Activated T-cell treated with anti-CD3 and anti-CD28 coated beads for 24 hours (primary cell): ENCODE measurements at regions not wholly inside any gene's neighbourhood (a gene's known extent, or its start where the extent isn't known, plus 50 kb on each side); places are given as distances from the start of the nearest gene placed in this dataset.

ENCODE experiments used
- DNase-seq: peaks from one replicate; pipeline ENCODE4 v3.0.0-alpha.2; 2020; ENCODE audit warnings: low read depth

DNA sequence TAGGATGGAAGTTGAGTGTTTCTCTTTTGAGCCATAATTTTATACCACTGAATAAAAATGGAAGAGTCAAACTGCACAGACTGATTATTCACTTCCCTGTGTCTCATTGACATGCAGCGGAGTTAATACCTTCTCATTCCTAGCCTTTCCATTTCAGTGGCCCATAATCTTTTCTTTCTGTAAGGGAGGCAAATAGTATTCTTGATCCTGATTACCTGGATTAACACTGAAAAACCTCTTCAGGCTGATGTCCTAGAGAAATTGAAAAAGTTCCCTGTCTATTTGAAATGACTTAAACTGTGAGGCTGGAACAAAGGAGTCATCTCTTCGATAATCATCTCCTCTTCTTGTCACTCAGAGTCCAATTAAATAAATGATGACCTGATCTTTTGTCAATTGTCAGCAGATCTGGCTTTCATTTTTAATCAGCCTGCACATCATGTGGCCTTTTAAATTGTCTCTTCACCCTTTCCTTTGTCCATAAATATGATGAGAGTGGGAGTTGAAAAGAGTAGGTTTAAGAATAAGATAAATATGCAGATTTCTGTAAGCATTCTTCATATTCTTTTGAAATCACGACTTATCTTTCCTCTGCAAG lies 713.0 kb downstream of the EPM2A start:
- DNase-seq, result no peak

DNA sequence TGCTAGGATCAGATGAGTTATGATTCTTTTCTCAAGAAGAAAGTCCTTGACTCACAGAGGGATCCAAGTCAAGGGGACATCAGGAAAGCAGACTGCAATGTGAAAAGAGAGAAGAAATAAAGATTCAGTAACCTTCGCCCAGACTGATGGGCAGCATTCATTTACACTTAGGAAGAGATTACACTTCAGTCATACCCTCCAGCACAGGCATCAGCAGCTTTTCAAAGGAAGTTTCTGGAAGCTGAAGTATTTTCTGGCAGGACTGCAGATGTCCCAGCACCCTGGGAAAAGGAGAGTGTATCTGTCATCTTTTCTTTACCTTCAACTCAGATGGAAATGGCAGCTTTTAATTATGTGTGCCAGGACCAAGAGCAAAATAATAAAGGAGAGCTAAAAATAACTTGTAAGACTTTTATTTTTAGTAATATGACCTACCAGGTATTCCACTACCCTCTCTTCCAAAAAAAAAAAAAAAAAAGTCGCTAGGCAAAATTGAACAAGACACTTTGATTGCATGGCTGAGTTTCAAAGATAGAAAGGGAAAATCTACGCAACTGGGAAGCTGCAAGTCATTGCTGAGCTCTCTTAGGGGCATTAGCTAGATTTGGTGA lies 712.1 kb downstream of the EPM2A start:
- no peak for DNase-seq

DNA sequence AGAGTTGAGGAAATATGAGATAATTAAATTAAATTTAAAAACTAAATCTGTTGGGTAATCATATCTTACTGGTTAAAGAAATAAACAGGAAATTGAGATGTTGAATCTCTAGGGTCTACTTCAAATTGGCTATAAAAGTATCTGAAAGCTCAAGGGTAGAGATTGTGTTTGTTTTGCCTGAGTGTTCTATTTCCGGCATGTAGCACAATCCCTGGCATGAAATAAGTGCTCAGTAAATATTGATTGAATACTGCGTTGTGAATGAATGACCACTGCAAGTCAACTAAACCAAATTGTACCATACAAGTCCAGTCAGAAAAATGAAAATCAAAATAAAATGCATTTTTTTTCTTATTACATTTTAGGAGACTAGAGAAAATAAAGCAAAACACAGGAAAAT lies 709.8 kb downstream of the EPM2A start:
- DNase-seq, result no peak

DNA sequence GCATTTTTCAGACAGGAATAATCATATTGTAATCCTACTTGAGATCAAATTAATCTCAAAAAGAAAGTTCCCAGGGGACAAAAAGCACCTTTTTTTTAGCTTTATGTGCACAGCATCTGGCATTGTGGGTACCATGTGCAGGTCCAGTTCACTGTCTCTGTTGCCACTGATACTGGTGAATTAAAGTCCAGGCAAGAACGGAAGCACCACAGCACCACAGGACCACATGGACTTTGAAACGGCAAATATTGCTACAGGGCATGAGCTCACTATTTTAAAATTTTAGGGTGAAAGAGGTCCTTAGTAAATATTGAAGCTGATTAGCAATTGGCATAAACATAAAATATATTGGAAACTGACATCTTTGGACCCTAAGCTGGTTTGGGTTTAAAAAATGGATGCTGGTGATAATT lies 709.0 kb downstream of the EPM2A start:
- no peak for DNase-seq

DNA sequence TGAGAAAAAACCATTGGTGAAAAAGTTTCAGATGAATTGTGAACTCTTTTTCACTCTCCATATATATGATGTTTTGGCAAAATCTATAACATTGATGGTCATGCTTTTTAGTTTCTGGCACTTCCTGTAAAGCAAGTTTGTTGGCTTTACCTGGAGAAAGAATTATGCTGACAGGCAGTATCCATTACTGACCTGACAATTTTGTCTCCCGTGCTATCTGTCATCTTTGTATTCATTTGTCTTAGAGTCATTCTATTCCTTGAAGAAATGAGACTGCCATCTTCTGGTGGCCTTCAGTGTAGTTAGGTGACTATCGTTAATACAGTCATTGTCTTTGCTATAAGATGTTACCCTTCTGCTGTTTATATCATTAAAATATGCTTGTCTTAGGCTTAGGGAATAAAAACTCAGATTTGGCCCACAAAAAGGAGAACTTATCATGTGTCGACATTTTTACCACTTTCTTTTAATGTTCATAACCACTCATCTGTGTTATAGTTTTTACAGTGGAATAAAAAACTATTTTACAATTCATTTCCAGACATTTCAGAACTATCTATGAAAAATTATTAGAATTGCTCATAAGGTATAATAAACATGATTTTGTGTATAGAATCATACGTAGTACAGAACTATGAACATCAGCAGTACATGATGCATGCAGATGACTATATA lies 707.0 kb downstream of the EPM2A start:
- no peak for DNase-seq

DNA sequence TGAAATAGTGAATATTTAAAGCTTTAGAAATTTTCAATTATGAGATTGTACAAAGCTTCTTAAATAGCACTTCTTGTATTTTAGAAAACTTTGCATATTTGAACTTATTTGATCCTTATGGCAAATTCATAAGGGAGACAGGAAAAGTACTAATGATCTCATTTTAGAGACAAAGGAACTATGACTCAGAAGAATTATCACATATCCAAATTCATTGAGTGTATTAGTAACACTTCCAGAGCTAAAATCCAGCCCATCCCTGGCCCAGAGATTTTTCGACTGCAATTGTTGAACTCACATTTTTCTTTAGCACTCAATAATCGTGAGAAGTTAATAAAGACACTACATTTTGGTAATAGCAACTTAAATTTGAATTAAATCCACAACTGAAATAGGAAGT lies 704.3 kb downstream of the EPM2A start:
- no peak for DNase-seq

DNA sequence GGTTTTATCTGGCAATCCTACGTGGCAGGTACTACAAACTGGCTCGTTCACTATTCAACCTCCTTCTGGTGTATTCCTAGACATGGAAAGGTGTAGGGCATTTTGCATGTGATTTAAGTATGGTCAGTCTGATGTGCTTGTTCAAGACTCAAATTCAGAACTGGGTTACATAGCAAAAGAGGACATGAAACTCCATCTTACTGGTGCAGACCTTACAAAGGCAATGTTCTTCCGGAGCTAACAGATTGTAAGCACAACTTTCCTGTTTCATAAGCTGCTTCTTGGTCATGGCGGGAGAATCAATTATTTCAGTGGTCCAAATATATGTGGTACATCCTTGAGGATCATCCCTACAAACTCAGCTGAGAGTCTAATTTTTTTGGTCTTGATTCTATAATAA lies 703.4 kb downstream of the EPM2A start:
- no peak for DNase-seq

DNA sequence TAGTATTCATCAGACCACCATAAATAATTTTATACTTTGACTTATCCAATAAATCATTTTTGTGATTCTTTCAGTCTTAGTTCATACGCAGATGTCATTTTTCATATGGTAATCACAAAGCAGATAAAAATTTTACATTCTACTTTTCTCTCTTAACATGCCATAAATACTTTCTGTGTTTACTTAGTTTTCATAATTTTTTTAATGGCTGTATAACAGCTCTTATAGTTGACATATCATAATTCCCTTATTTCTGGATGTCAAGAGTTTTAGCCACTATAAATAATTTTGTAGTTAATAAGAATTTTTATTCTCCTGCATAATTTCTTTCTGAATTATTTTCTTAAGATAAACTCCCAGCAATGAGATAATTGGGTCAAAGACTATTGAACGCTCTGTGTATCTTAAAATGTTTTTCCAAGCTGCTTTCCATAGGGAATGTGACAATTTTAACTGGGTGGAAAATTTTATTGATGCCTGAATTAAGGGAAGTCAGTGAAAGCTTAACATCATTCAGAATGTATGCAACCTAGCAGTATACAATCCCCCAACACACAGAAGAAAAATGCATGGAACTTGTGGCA lies 702.7 kb downstream of the EPM2A start:
- no peak for DNase-seq

DNA sequence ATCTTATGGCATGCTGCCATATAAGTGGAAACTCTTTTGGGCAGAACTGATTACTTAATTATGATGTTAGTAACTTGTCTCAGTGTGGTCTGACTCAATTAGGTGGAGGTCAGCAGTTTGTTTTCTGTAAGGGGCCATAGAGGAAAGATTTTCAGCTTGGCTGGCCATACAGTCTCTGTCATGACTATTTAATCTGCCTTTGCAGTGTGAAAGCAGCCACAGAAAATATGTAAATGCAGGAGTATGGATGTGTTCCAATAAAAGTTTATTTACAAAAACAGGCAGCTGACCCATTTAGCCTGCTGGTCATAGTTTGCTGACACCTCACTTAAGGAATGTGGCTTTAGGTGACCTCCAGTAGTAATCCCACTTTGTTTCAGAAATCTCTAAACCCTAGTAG lies 700.7 kb downstream of the EPM2A start:
- DNase-seq, result no peak

DNA sequence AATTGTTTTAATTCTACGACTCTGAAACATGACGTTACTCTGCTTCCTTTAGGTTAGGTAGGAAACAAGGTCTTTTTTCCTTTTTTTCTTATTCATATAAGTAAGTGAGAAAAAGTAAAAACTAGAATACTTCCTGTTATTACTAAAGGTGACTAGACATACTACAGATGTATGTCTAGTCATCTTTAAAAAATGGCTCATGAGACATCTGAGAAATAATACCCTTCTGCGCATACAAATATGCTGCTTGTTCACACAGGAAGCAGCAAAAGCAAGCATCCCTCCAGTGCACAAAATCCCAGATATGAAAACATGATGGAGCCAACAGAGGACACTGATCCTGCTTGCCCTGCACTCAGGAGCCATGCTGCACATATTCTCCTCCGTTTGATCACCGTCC lies 699.1 kb downstream of the EPM2A start:
- DNase-seq, result no peak

DNA sequence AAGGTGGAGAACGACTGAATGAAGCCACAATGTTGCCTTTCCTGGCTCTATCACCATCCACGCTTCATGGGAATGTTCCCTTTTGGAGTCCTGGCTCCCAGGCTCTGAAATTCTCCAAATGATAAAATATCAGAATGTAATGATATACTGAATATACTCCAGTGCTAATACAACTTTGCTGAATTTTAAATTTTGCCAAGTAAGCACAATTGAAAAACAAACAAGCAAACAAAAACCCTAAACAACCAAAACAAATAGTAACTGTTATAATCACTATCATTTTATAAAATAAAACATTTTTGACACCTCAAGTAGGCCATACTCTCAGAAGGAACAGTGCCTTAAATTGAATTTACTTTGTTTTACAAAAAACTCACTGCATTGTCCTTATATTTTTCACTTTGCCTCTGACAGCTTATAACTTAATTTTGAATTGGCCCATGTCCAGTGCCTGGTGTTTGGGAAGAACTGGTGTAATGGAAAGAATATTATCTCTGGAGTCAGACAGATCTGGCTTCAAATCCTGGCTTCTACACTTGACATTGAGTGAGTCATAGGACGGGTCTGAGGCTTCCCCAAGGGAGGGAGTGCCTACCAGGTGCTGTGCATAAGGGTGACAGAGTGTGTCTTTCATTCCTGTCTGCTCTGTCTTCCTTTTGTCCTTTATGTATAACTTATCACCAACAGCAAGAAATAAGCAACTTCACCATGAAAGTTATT lies 698.3 kb downstream of the EPM2A start:
- DNase-seq, result no peak

DNA sequence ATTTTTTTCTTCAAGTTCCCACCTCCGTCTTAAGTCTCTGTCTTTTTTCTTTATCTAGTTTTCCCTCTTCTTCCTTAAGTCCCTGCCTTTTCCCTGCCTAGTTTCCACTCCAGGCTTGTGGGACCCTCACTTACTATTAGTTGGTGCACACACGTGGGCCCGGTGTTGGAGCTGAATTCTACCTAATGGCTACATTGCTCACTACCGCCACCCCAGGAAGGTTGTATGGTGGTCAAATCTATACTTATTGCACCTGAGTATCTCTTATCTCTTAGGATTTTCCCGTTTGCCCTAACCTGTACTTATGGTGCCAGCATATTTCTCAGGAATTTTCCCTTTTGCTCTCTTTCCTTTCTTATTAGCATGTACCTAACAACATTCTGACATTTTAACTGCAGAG lies 692.8 kb downstream of the EPM2A start:
- no peak for DNase-seq

DNA sequence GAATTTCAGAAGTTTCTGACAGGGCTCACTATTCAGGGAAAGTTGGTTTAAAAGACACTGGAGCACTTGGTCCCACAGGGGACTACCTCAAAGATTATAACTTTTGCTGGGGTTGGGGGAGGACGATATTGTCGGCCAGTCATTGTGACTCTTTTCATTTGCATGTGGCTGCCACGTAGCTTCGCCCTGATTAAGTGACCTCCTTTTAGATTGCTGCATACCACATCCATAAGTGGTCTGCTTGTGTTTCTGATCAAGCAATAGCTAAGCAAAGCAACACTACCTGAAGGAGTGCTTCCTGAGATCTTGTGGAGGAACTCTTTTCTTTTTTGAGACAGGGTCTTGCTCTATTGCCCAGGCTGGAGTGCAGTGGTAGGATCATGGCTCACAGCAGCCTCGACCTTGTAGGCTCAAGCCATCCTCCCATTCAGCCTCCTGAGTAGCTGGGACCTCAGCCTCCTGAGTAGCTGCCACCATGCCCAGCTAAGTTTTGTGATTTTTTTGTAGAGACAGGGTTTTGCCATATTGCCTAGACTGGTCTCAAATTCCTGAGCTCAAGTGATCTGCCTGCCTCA lies 691.3 kb downstream of the EPM2A start:
- DNase-seq, result no peak

DNA sequence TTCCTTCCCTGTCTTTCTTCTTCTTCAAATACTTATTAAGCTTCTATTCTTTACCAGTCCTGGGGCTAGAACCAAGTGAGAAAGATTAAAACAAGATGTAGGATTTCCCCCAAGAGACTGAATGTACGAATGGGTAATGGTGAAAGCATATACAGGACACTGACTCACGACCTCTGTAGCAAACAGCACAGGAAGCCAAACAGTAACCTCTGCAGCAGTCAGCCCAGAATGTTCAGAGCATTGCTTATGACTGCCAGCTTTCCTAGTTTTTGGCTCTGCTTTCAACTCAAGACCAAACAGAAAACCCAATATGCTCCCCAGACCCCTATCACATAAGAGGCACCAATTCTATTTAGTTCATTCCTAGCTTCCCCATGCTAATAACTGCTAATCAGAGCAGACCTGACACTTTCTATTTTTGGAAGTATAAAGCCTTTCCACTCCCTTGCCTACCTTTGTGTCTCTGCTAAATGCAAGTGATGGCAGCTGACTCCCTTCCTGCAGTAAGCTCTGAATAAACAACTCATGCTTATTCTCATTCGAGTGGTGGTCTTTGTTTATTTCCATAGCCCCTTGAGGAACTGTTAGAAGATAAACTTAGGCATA lies 690.6 kb downstream of the EPM2A start:
- DNase-seq, result no peak

DNA sequence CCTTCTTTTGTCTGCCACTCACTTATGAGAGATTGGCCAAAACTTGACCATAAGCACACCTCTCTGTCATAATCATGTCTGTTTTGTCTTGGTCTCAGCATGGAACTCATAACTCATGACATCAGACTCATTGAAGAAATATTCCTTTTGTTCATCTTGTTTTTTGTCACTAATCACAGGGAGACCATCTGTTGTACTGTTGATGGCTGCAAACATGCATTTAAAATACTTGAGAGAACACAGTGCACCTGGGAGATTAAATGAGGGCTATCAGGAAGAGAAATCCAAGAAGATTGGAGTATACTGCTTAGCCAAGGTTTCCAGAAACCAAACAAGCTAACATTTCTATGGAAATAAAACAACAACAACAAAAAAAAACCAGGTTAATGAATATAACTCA lies 689.7 kb downstream of the EPM2A start:
- no peak for DNase-seq

DNA sequence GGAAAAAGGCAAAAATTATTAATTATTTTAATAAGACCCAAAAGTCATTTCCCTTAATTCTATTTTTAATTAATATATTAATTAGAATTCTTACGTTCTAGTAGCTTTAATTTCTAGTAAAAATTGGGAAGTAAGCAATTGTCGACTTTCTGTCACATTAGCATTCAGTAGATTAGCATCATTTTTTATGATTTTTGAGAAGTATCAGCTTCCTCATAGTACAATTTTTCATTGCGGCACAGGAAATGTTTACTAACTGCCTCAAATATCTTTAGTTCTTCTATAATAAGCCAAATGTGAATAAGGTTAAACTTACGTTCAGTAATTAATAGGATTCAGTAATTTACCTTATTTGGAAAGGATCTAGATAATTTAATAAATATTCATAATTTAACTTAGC lies 687.4 kb downstream of the EPM2A start:
- no peak for DNase-seq

DNA sequence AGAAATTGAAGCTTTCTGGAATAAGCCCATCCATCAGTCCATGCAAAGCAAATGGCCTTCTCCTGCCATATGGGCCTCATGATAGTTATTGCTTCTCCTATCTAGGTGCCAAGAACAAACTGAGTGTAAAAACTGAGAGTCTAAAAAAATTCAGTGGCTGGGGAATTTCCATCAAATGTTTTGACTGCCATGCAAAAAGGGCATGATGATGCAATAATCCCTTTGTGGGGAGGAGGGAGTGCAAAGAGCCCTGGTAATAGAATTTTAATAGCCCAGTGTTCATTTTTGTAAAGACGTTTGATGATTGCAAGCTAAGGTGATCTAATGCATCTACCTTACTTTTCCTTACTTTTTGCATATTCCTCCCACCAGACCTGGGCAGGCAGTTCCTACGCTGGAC lies 683.7 kb downstream of the EPM2A start:
- no peak for DNase-seq

DNA sequence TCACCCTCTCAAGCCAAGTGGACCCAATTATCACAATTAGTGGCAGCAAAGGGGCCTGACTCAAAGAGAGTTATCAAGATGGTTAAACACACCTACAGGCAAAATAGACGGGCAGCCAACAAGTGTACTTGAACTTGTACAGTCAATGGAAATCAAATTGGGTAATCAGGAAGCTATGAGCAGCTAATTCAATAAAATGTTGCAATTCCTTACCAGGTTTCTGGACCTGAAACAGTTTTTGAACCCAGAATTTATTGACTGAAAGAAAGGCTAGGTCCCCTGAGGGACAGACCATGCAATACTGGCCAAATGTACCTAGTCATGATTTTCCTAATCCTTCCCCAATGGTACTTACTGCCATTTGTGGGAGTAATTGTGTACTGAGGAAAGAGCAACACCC lies 679.8 kb downstream of the EPM2A start:
- no peak for DNase-seq

DNA sequence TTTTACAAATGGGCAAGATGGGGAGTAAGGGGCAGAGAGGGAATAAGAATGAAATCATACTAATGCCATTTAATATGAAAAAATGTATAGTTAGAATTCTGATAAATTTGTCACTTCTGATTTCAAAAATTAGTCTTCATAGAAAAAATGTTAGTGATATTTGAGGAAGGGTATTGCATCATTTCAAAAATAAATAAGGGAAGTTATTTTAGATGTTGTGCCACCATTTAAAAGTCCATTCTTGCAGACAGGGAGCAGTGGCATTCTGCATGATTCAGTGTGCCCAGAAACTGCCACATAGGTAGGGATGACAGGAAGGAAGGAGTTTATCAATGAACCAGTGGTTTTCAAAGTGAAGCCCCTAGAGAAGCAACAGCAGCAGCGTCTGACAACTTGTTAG lies 674.6 kb downstream of the EPM2A start:
- no peak for DNase-seq

DNA sequence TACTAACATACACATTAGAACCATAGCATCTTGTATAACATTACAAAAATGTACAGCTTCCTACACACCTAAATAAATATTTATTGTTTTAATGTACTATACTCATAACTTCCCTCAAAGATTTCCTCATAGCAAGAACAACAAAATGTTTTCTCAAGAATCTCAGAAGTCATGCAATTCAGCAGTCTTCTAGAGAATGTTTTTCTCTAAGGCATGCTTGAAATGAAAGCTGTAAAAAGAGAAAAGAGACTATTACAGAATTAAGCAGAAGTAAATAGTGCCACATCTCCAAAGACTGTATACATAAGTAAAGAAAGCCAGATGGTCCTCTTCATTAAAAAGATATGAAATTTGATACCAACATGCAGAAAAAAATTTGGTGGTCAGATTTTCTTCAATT lies 672.2 kb downstream of the EPM2A start:
- DNase-seq, result no peak

DNA sequence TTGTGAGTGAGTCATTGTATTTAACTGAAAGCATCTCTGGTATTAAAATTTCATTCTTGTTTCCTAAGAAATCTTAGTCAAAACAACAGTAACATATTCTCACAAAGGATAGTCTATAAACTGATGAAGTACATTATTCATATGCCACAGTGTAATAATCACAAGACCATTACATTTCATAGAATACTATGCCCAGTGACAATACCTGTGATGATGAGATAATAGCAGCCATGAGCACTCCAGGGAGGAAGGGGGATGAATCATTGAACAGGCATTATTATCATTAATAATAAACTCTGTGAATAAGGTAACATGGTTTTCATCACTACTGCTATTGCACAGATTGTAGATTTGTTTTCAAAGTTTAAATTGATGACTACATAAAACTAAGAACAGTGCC lies 667.9 kb downstream of the EPM2A start:
- DNase-seq, result no peak

DNA sequence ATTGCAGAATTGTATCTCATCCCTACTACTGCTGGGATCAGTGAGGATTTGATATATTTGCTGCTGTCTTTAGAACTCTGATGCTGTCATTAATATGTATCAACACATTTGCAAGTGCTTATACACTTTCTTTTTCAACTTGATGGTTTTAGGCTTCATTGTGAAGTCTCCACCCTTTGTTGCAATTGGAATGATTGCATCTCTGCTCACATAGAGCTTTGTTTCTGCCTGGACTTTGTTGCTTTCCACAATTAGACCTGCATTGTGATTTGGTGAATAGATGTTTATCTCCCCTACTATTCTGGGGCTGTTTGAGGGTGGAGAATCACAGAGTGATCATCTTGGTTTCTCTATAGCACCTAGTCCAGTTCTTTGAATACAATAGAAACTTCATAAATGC lies 666.7 kb downstream of the EPM2A start:
- no peak for DNase-seq
